ENCODE measurements at regions not wholly inside any gene's neighbourhood (a gene's known extent, or its start where the extent isn't known, plus 50 kb on each side); places are given as distances from the start of the nearest gene placed in this dataset.

- no peak for TF ChIP-seq CTCF (IDR thresholded peaks at IDR 0.05)
- TF ChIP-seq EP300 (IDR thresholded peaks at IDR 0.05): peak; percentile 20 to 58
- no peak for TF ChIP-seq POLR2A (IDR thresholded peaks at IDR 0.05)
These were observed 148.9 kb downstream of the RNF152 start for GRCh38 chr18:61743775-61744531.

Data from tibial nerve (tissue), 4 donors.